Kidney epithelial cell (primary cell): ENCODE measurements at regions not wholly inside any gene's neighbourhood (a gene's known extent, or its start where the extent isn't known, plus 50 kb on each side); places are given as distances from the start of the nearest gene placed in this dataset.

Experiments used
- DNase-seq: peaks from one replicate; pipeline ENCODE4 v3.0.0-alpha.2; 2010; ENCODE audit warnings: low read depth
- H3K27me3 ChIP-seq: 2 replicates; pipeline ENCODE4 v1.6.0; 2011; ENCODE audit warnings: low read length; ENCODE audit not compliant: control insufficient read depth, insufficient read depth
- H3K36me3 ChIP-seq: 2 replicates; pipeline ENCODE4 v1.5.1; 2011; ENCODE audit warnings: low read length; ENCODE audit not compliant: control insufficient read depth, insufficient read depth
- H3K4me3 ChIP-seq: 2 replicates; pipeline ENCODE4 v1.5.1; 2011; ENCODE audit warnings: low read depth, mild to moderate bottlenecking, control low read depth, low read length
- TF ChIP-seq, protein P1 (sequence below): IDR thresholded peaks from 2 replicates; pipeline ENCODE4 v1.5.1; 2011; ENCODE audit warnings: mild to moderate bottlenecking, moderate library complexity, low read length, control low read depth, inconsistent platforms; ENCODE audit not compliant: insufficient read depth, poor library complexity, severe bottlenecking

DNA sequence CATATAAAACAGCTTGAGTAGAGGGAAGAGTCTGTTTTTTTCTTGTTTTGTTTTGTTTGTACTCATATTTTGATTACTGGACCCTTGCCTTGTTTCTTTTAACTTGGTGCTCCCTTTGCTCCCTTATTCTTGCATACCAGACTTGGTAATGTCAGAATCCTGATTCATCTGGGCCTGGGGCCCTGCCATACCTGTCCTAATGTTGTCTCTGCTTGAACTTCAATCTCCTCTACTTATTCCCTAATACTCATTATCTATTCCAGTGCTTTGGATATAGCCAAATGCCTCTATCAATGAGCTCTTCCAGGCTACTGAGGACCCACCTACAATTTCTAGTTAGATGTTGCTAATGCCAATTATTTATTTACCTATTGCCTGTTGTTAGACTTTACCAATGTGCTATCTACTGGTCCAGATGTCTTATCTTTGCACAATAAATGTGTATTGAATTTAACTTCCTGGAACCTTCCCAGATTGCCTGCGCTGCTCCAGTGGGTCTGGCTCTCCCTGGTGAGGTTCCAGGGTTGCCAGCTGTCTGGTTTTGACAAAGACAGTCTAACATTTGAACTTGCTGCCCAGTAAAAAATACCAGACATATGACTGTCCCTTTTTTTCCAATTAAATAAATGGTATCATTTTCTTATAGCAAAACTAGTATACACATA is 64.4 kb upstream of the ACSL4 start:
- DNase-seq = no peak
- TF ChIP-seq, protein P1, sequence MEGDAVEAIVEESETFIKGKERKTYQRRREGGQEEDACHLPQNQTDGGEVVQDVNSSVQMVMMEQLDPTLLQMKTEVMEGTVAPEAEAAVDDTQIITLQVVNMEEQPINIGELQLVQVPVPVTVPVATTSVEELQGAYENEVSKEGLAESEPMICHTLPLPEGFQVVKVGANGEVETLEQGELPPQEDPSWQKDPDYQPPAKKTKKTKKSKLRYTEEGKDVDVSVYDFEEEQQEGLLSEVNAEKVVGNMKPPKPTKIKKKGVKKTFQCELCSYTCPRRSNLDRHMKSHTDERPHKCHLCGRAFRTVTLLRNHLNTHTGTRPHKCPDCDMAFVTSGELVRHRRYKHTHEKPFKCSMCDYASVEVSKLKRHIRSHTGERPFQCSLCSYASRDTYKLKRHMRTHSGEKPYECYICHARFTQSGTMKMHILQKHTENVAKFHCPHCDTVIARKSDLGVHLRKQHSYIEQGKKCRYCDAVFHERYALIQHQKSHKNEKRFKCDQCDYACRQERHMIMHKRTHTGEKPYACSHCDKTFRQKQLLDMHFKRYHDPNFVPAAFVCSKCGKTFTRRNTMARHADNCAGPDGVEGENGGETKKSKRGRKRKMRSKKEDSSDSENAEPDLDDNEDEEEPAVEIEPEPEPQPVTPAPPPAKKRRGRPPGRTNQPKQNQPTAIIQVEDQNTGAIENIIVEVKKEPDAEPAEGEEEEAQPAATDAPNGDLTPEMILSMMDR = no peak
- Histone ChIP-seq H3K4me3 (no peak overlapping the region), H3K27me3 (no peaks in the 10 kb centered on the region), H3K36me3 (no peaks in the 10 kb centered on the region)

DNA sequence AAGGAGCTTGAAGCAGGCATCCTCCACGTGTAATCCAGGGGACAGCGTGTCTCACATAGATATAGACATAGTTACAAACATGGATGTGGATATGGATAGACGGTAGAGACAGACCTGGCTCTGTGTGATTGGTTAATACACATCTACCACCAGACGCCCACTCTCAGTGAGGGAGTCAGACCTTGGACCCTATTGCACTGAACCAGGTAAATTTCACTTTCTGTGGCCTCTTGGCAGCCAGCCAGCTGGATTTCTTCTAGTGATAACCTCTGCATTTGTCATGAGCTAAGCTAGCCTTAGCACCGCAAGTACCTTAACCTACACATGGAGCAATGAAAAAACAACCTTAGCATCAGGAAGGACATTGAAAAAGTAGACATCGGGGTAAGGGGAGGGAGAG is 79.2 kb upstream of the ACSL4 start:
- TF ChIP-seq, protein P1 = no peak
- peaks cover 2% of the 10 kb centered on the region for H3K27me3 ChIP-seq
- no peak for DNase-seq

DNA sequence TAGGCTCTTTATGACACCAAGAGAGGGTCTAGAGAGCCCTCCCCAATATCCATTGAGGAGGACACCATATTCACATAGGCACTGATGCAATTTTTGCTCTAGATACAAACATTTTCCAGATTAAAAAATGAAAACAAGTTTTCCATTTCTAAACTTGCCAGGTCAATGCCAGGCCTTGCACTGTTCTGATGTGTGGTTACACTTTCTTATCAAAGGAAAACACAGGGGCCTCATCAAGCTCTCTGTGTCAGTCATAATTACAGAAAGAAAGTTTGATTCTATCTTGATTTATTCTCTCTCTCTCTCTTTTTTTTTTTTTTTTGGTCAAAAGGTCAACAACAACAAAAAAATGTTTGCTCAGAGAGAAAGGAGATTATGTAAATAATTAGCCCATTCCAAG is 80.2 kb upstream of the ACSL4 start:
- H3K36me3 ChIP-seq = no peaks in the 10 kb centered on the region
- TF ChIP-seq, protein P1 = no peak
- H3K4me3 ChIP-seq = no peak overlapping the region
- H3K27me3 ChIP-seq = peaks cover 4% of the 10 kb centered on the region
- no peak for DNase-seq

More for the DNA sequence above, 79.2 kb upstream of the ACSL4 start:
- no peak overlapping the region for H3K4me3 ChIP-seq
- H3K36me3 ChIP-seq = no peaks in the 10 kb centered on the region

DNA sequence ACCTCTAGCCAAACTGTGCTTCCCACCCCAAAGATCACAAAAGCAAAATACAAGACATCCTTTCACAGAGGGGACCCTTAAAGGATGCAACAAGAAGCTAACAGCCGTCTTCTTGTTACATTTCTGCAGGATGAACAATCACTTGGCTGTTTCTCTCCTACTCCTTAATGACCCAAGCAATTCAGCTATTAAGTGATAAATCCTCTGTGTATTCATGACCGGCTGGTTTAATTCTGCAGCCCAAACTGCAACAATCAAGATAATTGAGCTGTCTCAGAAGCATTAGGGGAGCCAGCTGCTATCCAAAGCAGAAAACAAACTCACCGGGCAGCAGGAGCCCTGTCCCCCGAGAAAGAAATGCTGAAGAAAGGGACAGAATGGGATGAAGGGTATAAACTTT is 85.9 kb upstream of the ACSL4 start:
- TF ChIP-seq, protein P1 = no peak
- DNase-seq = no peak
- Histone ChIP-seq H3K4me3 (no peak overlapping the region), H3K36me3 (no peaks in the 10 kb centered on the region), H3K27me3 (peaks cover 4% of the 10 kb centered on the region)

GRCh38 chrX:109822861-109823260 is 89.8 kb upstream of the ACSL4 start:
- H3K4me3 ChIP-seq = no peak overlapping the region
- TF ChIP-seq, protein P1 = no peak
- H3K36me3 ChIP-seq = no peaks in the 10 kb centered on the region
- DNase-seq = no peak
- no peaks in the 10 kb centered on the region for H3K27me3 ChIP-seq

DNA sequence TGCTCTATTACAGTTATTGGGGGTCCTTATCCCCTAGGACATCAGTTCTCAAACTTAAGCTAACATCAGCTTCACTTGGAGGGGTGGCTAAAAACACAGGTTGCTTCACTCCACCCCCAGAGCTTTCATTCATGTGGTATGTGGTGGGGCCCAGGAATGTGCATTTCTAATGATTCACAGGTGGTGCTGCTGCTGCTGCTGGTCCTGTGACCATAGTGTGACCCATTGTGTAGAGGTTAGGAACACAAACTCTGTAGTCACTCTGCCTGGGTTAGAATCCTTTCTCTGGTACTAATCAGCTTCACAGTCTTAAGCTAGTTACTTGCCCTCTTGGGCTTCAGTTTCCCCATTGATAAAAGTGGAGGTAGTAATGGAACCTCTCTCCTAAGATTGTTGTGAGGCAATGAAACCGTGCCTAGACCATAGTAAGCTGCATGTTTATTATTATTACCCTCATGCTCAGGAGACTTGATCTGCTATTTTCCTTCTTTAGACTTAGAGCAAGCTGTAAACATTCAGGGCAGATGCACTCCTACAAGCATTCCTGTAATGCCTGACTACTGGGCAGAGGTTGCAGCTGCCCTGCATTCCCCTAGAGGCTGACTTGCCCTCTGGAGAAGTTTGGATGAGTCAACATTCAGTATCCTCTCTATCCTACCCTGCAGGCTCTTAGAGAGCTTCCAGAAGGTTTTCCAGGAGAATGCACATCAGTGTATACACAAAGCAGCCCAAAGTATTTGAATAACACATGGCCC is 94.1 kb upstream of the ACSL4 start:
- Histone ChIP-seq H3K36me3 (no peaks in the 10 kb centered on the region), H3K27me3 (no peaks in the 10 kb centered on the region), H3K4me3 (no peak overlapping the region)
- DNase-seq = peak; percentile 63
- TF ChIP-seq, protein P1 = no peak
